GM12878 (cell line): ENCODE measurements at regions not wholly inside any gene's neighbourhood (a gene's known extent, or its start where the extent isn't known, plus 50 kb on each side); places are given as distances from the start of the nearest gene placed in this dataset.

ENCODE experiments used
- ATAC-seq: fragments of 200-7000 bp; cut with Tn5 transposase; 3 replicates; pipeline ENCODE4 v1.9.1; 2020; ENCODE audit warnings: mild to moderate bottlenecking, moderate library complexity
- BruUV-seq: library from RNA; stranded (reverse); fragments of 400-500 nt; replicated peaks from 2 replicates; lab custom pipeline; 2021; lab: Mats Ljungman, UMichigan
- CTCF ChIA-PET: fragments of 300-600 bp; sonication (Branson Sonifier 250); formaldehyde crosslinking; extraction: SDS; loops from one replicate; lab custom pipeline; 2021; ENCODE audit warnings: inconsistent platforms; lab: Yijun Ruan, JAX
- POLR2A ChIA-PET: fragments of 350-600 bp; formaldehyde crosslinking; extraction: SDS; loops from one replicate; lab custom pipeline; 2021; ENCODE audit warnings: inconsistent platforms; lab: Charles Lee
- RAD21 ChIA-PET: fragments of 300-600 bp; sonication (Branson Sonifier 250); formaldehyde crosslinking; loops from one replicate; lab custom pipeline; 2023; ENCODE audit warnings: antibody characterized with exemption; ENCODE audit not compliant: unreplicated experiment; lab: Charles Lee
- SMC1A ChIA-PET: fragments of 300-600 bp; sonication (Branson Sonifier 250); formaldehyde crosslinking; loops from one replicate; lab custom pipeline; 2023; ENCODE audit not compliant: unreplicated experiment, uncharacterized antibody; lab: Charles Lee
- DNase-seq: peaks from one replicate; pipeline ENCODE4 v3.0.0-alpha.2; 2011; ENCODE audit warnings: low read depth, low spot score
- FAIRE-seq: peaks from 3 replicates; lab custom pipeline; 2011; peaks lifted over from hg19 to GRCh38; lab: Jason Lieb, UNC
- H2AFZ ChIP-seq: 2 replicates; pipeline ENCODE4 v1.6.0; 2011; ENCODE audit warnings: low read depth, low read length, control low read depth; ENCODE audit not compliant: control insufficient read depth
- H3K27ac ChIP-seq: 2 replicates; pipeline ENCODE4 v1.5.1; 2011; ENCODE audit warnings: control low read depth; ENCODE audit not compliant: control insufficient read depth, insufficient read depth
- H3K27me3 ChIP-seq, 2 experiments: replicated peaks in 1 of 2; 2 replicates each; pipeline versions ENCODE4 v1.6.0 to v1.6.1; 2011; ENCODE audit warnings: low read length in 1 of 2; ENCODE audit not compliant: control insufficient read depth in 2 of 2, insufficient read depth in 2 of 2
- H3K36me3 ChIP-seq, 2 experiments: 2 replicates each; pipeline ENCODE4 v1.5.1; 2011; ENCODE audit warnings: low read length in 1 of 2; ENCODE audit not compliant: control insufficient read depth in 2 of 2, insufficient read depth in 2 of 2
- H3K4me1 ChIP-seq: 2 replicates; pipeline ENCODE4 v1.6.1; 2011; ENCODE audit warnings: mild to moderate bottlenecking, low read length, moderate library complexity, mixed read lengths; ENCODE audit not compliant: control insufficient read depth, insufficient read depth
- H3K4me2 ChIP-seq: 2 replicates; pipeline ENCODE4 v1.6.0; 2011; ENCODE audit warnings: control low read depth; ENCODE audit not compliant: control insufficient read depth, insufficient read depth
- H3K4me3 ChIP-seq: fragments of 200-600 bp; sonication (generic); 2 replicates; pipeline ENCODE4 v1.5.1; 2016
- H3K79me2 ChIP-seq: 2 replicates; pipeline ENCODE4 v1.6.0; 2011; ENCODE audit warnings: low read length; ENCODE audit not compliant: control insufficient read depth, insufficient read depth
- H3K9ac ChIP-seq: 2 replicates; pipeline ENCODE4 v1.8.0; 2011; ENCODE audit warnings: low read length, control low read depth, mixed read lengths; ENCODE audit not compliant: control insufficient read depth, insufficient read depth
- H3K9me3 ChIP-seq: replicated peaks from 3 replicates; pipeline ENCODE4 v1.5.1; 2011; ENCODE audit warnings: mild to moderate bottlenecking, low read length; ENCODE audit not compliant: control insufficient read depth, insufficient read depth
- H4K20me1 ChIP-seq: 2 replicates; pipeline ENCODE4 v1.6.0; 2011; ENCODE audit not compliant: control insufficient read depth, insufficient read depth
- ASH2L ChIP-seq: fragments of 300-600, 200-600 bp; sonication (generic); IDR thresholded peaks from 2 replicates; pipeline ENCODE4 v1.6.1; 2017; ENCODE audit warnings: low read depth, mild to moderate bottlenecking, borderline replicate concordance
- BMI1 ChIP-seq: fragments of 450-650 bp; IDR thresholded peaks from 2 replicates; pipeline ENCODE4 v1.6.1; 2016; ENCODE audit warnings: mild to moderate bottlenecking, moderate library complexity, borderline replicate concordance
- CREB1 ChIP-seq: IDR thresholded peaks from 2 replicates; pipeline ENCODE4 v1.6.1; 2012; ENCODE audit warnings: low read depth, mild to moderate bottlenecking, inconsistent platforms
- DPF2 ChIP-seq: fragments of 450-650 bp; IDR thresholded peaks from 2 replicates; pipeline ENCODE4 v1.6.1; 2017; ENCODE audit warnings: mild to moderate bottlenecking
- FOXK2 ChIP-seq: fragments of 450-650 bp; IDR thresholded peaks from 2 replicates; pipeline ENCODE4 v1.6.1; 2017; ENCODE audit warnings: mild to moderate bottlenecking, moderate library complexity
- KDM1A ChIP-seq: fragments of 200-600 bp; sonication (generic); IDR thresholded peaks from 2 replicates; pipeline ENCODE4 v1.6.1; 2016; ENCODE audit warnings: borderline replicate concordance
- MTA2 ChIP-seq: fragments of 450-650 bp; IDR thresholded peaks from 2 replicates; pipeline ENCODE4 v1.6.1; 2016; ENCODE audit warnings: low read depth, mild to moderate bottlenecking, moderate library complexity
- PAX5 ChIP-seq: IDR thresholded peaks from 2 replicates; pipeline ENCODE4 v1.6.1; 2011; ENCODE audit warnings: low read depth, low read length, borderline replicate concordance
- RELA ChIP-seq: fragments of 450-650 bp; IDR thresholded peaks from 2 replicates; pipeline ENCODE4 v1.8.0; 2014; ENCODE audit warnings: borderline replicate concordance; ENCODE audit not compliant: partially characterized antibody
- SP1 ChIP-seq: IDR thresholded peaks from one replicate; pipeline ENCODE4 v1.6.1; 2011; ENCODE audit warnings: low read depth, low read length
- SRF ChIP-seq, 2 experiments: IDR thresholded peaks; 2 replicates each; pipeline ENCODE4 v1.6.1; 2011; ENCODE audit warnings: low read depth in 2 of 2, low read length in 2 of 2, mild to moderate bottlenecking in 1 of 2, moderate library complexity in 1 of 2
- STAT1 ChIP-seq: fragments of 450-650 bp; conservative IDR thresholded peaks from 2 replicates; pipeline ENCODE4 v1.6.1; 2014; ENCODE audit warnings: antibody characterized with exemption, mild to moderate bottlenecking
- WGBS: methylation state at CpG from one replicate; pipeline ENCODE4 v1.1.6; 2016; ENCODE audit warnings: low lambda C conversion rate; ENCODE audit not compliant: insufficient replicate concordance, insufficient coverage; ENCODE audit errors: missing lambda C conversion rate; 5-methylcytosine and 5-hydroxymethylcytosine counted together
- in situ Hi-C: fragments of 300-500 bp; cut with MboI; formaldehyde crosslinking; loops from 9 replicates; pipeline ENCODE4 v1.14.3; 2018; ENCODE audit warnings: mixed read lengths
- intact Hi-C: fragments of 100-400 bp; cut with micrococcal nuclease; formaldehyde crosslinking; loops from one replicate; pipeline ENCODE4 v1.14.2; 2022; ENCODE audit not compliant: unreplicated experiment
- TF ChIP-seq, protein P1 (sequence below): fragments of 450-650 bp; IDR thresholded peaks from 2 replicates; pipeline ENCODE4 v1.6.1; 2014; ENCODE audit warnings: mild to moderate bottlenecking
- TF ChIP-seq, protein P2 (sequence below): fragments of 450-650 bp; IDR thresholded peaks from 2 replicates; pipeline ENCODE4 v1.6.1; 2017; ENCODE audit warnings: antibody characterized with exemption, mild to moderate bottlenecking, moderate library complexity

DNA sequence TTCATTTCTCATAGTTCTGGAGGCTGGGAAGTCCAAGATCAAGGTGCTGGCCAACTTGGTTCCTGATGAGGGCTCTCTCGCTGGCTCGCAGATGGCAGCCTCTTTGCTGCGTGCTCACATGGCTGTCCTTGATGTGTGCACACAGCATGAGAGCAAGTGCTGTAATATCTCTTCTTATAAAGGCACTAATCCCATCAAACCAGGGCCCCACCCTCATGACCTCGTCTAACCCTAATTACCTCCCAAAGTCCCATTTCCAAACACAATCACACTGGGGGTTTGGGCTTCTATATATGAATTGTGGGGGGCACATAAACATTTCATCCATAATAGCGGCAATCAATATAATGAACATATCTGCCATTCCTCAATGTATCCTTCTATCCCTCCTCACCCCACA lies 1062.1 kb downstream of the BRD1 start:
- ATAC-seq: no peak

More for the DNA sequence above, 1062.1 kb downstream of the BRD1 start:
- Histone ChIP-seq H3K9ac (no peak overlapping the region), H4K20me1 (no peaks in the 10 kb centered on the region), H3K36me3 (no peaks in the 10 kb centered on the region), H3K4me3 (no peak overlapping the region)
- CTCF ChIA-PET: no interaction called here
- RAD21 ChIA-PET: no interaction called here
- SMC1A ChIA-PET: no interaction called here
- DNase-seq: no peak
- TF ChIP-seq FOXK2: no peak
- TF ChIP-seq DPF2: no peak
- TF ChIP-seq SRF (IDR thresholded peaks at IDR 0.05; ENCODE audit: low read depth in 2 of 2, low read length in 2 of 2): no peak
- no peak for TF ChIP-seq BMI1
- TF ChIP-seq MTA2: no peak
- TF ChIP-seq CREB1: no peak
- TF ChIP-seq ASH2L: no peak
- TF ChIP-seq KDM1A: no peak
- TF ChIP-seq PAX5: no peak
- TF ChIP-seq, protein P1, sequence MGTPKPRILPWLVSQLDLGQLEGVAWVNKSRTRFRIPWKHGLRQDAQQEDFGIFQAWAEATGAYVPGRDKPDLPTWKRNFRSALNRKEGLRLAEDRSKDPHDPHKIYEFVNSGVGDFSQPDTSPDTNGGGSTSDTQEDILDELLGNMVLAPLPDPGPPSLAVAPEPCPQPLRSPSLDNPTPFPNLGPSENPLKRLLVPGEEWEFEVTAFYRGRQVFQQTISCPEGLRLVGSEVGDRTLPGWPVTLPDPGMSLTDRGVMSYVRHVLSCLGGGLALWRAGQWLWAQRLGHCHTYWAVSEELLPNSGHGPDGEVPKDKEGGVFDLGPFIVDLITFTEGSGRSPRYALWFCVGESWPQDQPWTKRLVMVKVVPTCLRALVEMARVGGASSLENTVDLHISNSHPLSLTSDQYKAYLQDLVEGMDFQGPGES: no peak
- TF ChIP-seq SP1: no peak
- no peak for TF ChIP-seq RELA
- TF ChIP-seq, protein P2, sequence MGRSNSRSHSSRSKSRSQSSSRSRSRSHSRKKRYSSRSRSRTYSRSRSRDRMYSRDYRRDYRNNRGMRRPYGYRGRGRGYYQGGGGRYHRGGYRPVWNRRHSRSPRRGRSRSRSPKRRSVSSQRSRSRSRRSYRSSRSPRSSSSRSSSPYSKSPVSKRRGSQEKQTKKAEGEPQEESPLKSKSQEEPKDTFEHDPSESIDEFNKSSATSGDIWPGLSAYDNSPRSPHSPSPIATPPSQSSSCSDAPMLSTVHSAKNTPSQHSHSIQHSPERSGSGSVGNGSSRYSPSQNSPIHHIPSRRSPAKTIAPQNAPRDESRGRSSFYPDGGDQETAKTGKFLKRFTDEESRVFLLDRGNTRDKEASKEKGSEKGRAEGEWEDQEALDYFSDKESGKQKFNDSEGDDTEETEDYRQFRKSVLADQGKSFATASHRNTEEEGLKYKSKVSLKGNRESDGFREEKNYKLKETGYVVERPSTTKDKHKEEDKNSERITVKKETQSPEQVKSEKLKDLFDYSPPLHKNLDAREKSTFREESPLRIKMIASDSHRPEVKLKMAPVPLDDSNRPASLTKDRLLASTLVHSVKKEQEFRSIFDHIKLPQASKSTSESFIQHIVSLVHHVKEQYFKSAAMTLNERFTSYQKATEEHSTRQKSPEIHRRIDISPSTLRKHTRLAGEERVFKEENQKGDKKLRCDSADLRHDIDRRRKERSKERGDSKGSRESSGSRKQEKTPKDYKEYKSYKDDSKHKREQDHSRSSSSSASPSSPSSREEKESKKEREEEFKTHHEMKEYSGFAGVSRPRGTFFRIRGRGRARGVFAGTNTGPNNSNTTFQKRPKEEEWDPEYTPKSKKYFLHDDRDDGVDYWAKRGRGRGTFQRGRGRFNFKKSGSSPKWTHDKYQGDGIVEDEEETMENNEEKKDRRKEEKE: no peak
- TF ChIP-seq STAT1: no peak
- TF ChIP-seq, all 136 proteins: peak for 0
- Histone ChIP-seq H2AFZ (no peak overlapping the region), H3K4me2 (no peak overlapping the region), H3K9me3 (no peaks in the 10 kb centered on the region; the same call in 2 of the 3 replicates), H3K4me1 (no peaks in the 10 kb centered on the region), H3K27ac (no peak overlapping the region), H3K79me2 (no peaks in the 10 kb centered on the region), H3K27me3 (no peaks in the 10 kb centered on the region)
- WGBS: 38% methylated on average over 5 of the region's 5 CpGs
- BruUV-seq: no TSS peak
- in situ Hi-C loops: no loop called here
- no peak for FAIRE-seq
- intact Hi-C loops: no loop called here
- POLR2A ChIA-PET: no interaction called here
